Endothelial cell of hepatic sinusoid (primary cell): ENCODE measurements at regions not wholly inside any gene's neighbourhood (a gene's known extent, or its start where the extent isn't known, plus 50 kb on each side); places are given as distances from the start of the nearest gene placed in this dataset.

Experiments
- in situ Hi-C: cut with HindIII; loops from 2 replicates; pipeline ENCODE4 v1.10.0; 2017; ENCODE audit warnings: low sequenced_read_pairs

GRCh38 chr2:241924069-241924908 is 54.8 kb downstream of the RTP5 start:
- in situ Hi-C loops, result no loop called here

GRCh38 chr2:241924909-241925250 is 55.4 kb downstream of the RTP5 start:
- in situ Hi-C loops, result no loop called here

GRCh38 chr2:241925277-241925676 is 55.7 kb downstream of the RTP5 start:
- in situ Hi-C loops, result no loop called here

GRCh38 chr2:241925821-241926441 is 56.4 kb downstream of the RTP5 start:
- in situ Hi-C loops, result no loop called here

GRCh38 chr2:241926541-241927311 is 57.2 kb downstream of the RTP5 start:
- in situ Hi-C loops, result no loop called here

GRCh38 chr2:241929551-241930490 is 60.3 kb downstream of the RTP5 start:
- in situ Hi-C loops, result no loop called here

GRCh38 chr2:241931084-241931975 is 61.8 kb downstream of the RTP5 start:
- in situ Hi-C loops, result no loop called here

GRCh38 chr2:241931976-241932898 is 62.7 kb downstream of the RTP5 start:
- in situ Hi-C loops, result no loop called here

- in situ Hi-C loops, result no loop called here
These were observed 63.3 kb downstream of the RTP5 start for GRCh38 chr2:241932899-241933178.

GRCh38 chr2:241933179-241933911 is 63.8 kb downstream of the RTP5 start:
- in situ Hi-C loops, result no loop called here

- in situ Hi-C loops, result no loop called here
These were observed 65.8 kb downstream of the RTP5 start for GRCh38 chr2:241935314-241935713.

GRCh38 chr2:241935774-241936173 is 66.2 kb downstream of the RTP5 start:
- in situ Hi-C loops, result no loop called here

GRCh38 chr2:241936457-241937133 is 67.1 kb downstream of the RTP5 start:
- in situ Hi-C loops, result no loop called here

- in situ Hi-C loops, result no loop called here
These were observed 67.8 kb downstream of the RTP5 start for GRCh38 chr2:241937297-241937696.

GRCh38 chr2:241939541-241939940 is 70.0 kb downstream of the RTP5 start:
- in situ Hi-C loops, result no loop called here

GRCh38 chr2:241940329-241940728 is 70.8 kb downstream of the RTP5 start:
- in situ Hi-C loops, result no loop called here

- in situ Hi-C loops, result no loop called here
These were observed 72.3 kb downstream of the RTP5 start for GRCh38 chr2:241941691-241942301.
